ENCODE measurements at regions not wholly inside any gene's neighbourhood (a gene's known extent, or its start where the extent isn't known, plus 50 kb on each side); places are given as distances from the start of the nearest gene placed in this dataset.

- no peak overlapping the region for H3K4me3 ChIP-seq
- H3K36me3 ChIP-seq (ENCODE audit: low read depth, missing control alignments): no peaks in the 10 kb centered on the region
- no peaks in the 10 kb centered on the region for H3K27me3 ChIP-seq
- TF ChIP-seq POLR2A (IDR thresholded peaks at IDR 0.05): no peak
- peaks cover 7% of the 10 kb centered on the region for H3K4me1 ChIP-seq
- H3K27ac ChIP-seq: no peak overlapping the region
- no peak for DNase-seq
- WGBS, 2 donors: 81 to 84% methylated on average over 6 of the region's 6 CpGs
- intact Hi-C loops (cut with DNase I; ENCODE audit: low total_unique reads): no loop called here
- no peaks in the 10 kb centered on the region for H3K9me3 ChIP-seq
These were observed 506.8 kb downstream of the PDCD6IP start for GRCh38 chr3:34305266-34305665.

- intact Hi-C loops (cut with DNase I; ENCODE audit: low total_unique reads): no loop called here
- 84 to 90% methylated on average over 5 of the region's 5 CpGs for WGBS, 2 donors
- TF ChIP-seq CTCF (IDR thresholded peaks at IDR 0.05) (no peak), POLR2A (IDR thresholded peaks at IDR 0.05) (no peak)
- Histone ChIP-seq H3K27ac (no peak overlapping the region), H3K27me3 (no peaks in the 10 kb centered on the region), H3K4me1 (no peaks in the 10 kb centered on the region), H3K36me3 (ENCODE audit: low read depth, missing control alignments) (no peaks in the 10 kb centered on the region), H3K4me3 (no peak overlapping the region), H3K9me3 (no peaks in the 10 kb centered on the region)
- DNase-seq: no peak
These were observed 514.3 kb downstream of the PDCD6IP start for GRCh38 chr3:34312684-34313083.

- Histone ChIP-seq H3K4me3 (no peak overlapping the region), H3K27ac (no peak overlapping the region), H3K9me3 (no peaks in the 10 kb centered on the region), H3K4me1 (no peaks in the 10 kb centered on the region), H3K36me3 (ENCODE audit: low read depth, missing control alignments) (no peaks in the 10 kb centered on the region), H3K27me3 (no peaks in the 10 kb centered on the region)
- 72 to 85% methylated on average over 4 of the region's 4 CpGs for WGBS, 2 donors
- no peak for TF ChIP-seq POLR2A (IDR thresholded peaks at IDR 0.05)
- no peak for TF ChIP-seq CTCF (IDR thresholded peaks at IDR 0.05)
- intact Hi-C loops (cut with DNase I; ENCODE audit: low total_unique reads): no loop called here
- DNase-seq: no peak
These were observed 521.5 kb downstream of the PDCD6IP start for GRCh38 chr3:34319881-34320280.

GRCh38 chr3:34323517-34323916, 525.1 kb downstream of the PDCD6IP start:
- intact Hi-C loops (cut with DNase I; ENCODE audit: low total_unique reads): no loop called here
- 54 to 61% methylated on average over 2 of the region's 2 CpGs for WGBS, 2 donors

GRCh38 chr3:34346656-34347055, 548.2 kb downstream of the PDCD6IP start:
- no peaks in the 10 kb centered on the region for H3K4me1 ChIP-seq
- H3K27me3 ChIP-seq: no peaks in the 10 kb centered on the region
- no peak overlapping the region for H3K27ac ChIP-seq
- intact Hi-C loops (cut with DNase I; ENCODE audit: low total_unique reads): no loop called here
- TF ChIP-seq POLR2A (IDR thresholded peaks at IDR 0.05): no peak
- no peak for TF ChIP-seq CTCF (IDR thresholded peaks at IDR 0.05)
- WGBS, 2 donors: 86 to 94% methylated on average over 4 of the region's 4 CpGs
- H3K4me3 ChIP-seq: no peak overlapping the region
- H3K36me3 ChIP-seq (ENCODE audit: low read depth, missing control alignments): no peaks in the 10 kb centered on the region
- no peaks in the 10 kb centered on the region for H3K9me3 ChIP-seq
- DNase-seq: no peak

More at GRCh38 chr3:34323517-34323916, 525.1 kb downstream of the PDCD6IP start:
- H3K27ac ChIP-seq: no peak overlapping the region
- TF ChIP-seq CTCF (IDR thresholded peaks at IDR 0.05): no peak
- TF ChIP-seq POLR2A (IDR thresholded peaks at IDR 0.05): no peak
- H3K4me3 ChIP-seq: no peak overlapping the region
- H3K9me3 ChIP-seq: no peaks in the 10 kb centered on the region
- H3K4me1 ChIP-seq: no peaks in the 10 kb centered on the region
- DNase-seq: no peak
- no peaks in the 10 kb centered on the region for H3K36me3 ChIP-seq (ENCODE audit: low read depth, missing control alignments)
- no peaks in the 10 kb centered on the region for H3K27me3 ChIP-seq
